HepG2 (cell line): ENCODE measurements at regions not wholly inside any gene's neighbourhood (a gene's known extent, or its start where the extent isn't known, plus 50 kb on each side); places are given as distances from the start of the nearest gene placed in this dataset.
"Not testable (repeated sequence)": the region's sequence is repeated elsewhere in the genome, so short reads cannot be mapped to it uniquely, and the experiment has no call there.

Experiments used
- BHLHE40 ChIP-seq: IDR thresholded peaks from 2 replicates; pipeline ENCODE4 v1.6.1; 2011; ENCODE audit warnings: low read length, improper control_type of control experiment
- CBFB ChIP-seq: sonication (generic); formaldehyde crosslinking; IDR thresholded peaks from 2 replicates; pipeline ENCODE4 v1.4.0; 2020; ENCODE audit warnings: missing genetic modification reagents
- KDM1A ChIP-seq: IDR thresholded peaks from 2 replicates; pipeline ENCODE4 v1.6.1; 2016; ENCODE audit warnings: missing compliant biosample characterization
- PCBP2 ChIP-seq: fragments of 200-400 bp; formaldehyde crosslinking; optimal IDR thresholded peaks from 2 replicates; pipeline ENCODE3; 2018; ENCODE audit warnings: low read length, low read depth; ENCODE audit not compliant: poor library complexity, severe bottlenecking
- RNF2 ChIP-seq: fragments of 450-650 bp; conservative IDR thresholded peaks from 2 replicates; pipeline ENCODE4 v1.6.1; 2016; ENCODE audit warnings: low read depth
- ZFP36L1 ChIP-seq: sonication (generic); formaldehyde crosslinking; IDR thresholded peaks from 2 replicates; pipeline ENCODE4 v1.8.0; 2022; ENCODE audit warnings: mild to moderate bottlenecking, missing genetic modification reagents, moderate library complexity
- ZNF143 ChIP-seq: sonication (generic); formaldehyde crosslinking; IDR thresholded peaks from 2 replicates; pipeline ENCODE4 v1.4.0; 2020; ENCODE audit warnings: missing genetic modification reagents
- ZNF24 ChIP-seq: fragments of 450-650 bp; IDR thresholded peaks from 2 replicates; pipeline ENCODE4 v1.6.1; 2017; ENCODE audit warnings: antibody characterized with exemption, mild to moderate bottlenecking
- ZNF549 ChIP-seq: sonication (generic); formaldehyde crosslinking; IDR thresholded peaks from 2 replicates; pipeline ENCODE4 v1.5.0; 2020; ENCODE audit warnings: missing genetic modification reagents
- ZSCAN20 ChIP-seq: sonication (generic); formaldehyde crosslinking; IDR thresholded peaks from 2 replicates; pipeline ENCODE4 v1.4.0; 2020; ENCODE audit warnings: missing genetic modification reagents, mild to moderate bottlenecking, borderline replicate concordance
- TF ChIP-seq, protein P1 (sequence below): sonication (generic); formaldehyde crosslinking; IDR thresholded peaks from 2 replicates; pipeline ENCODE4 v1.5.0; 2020; ENCODE audit warnings: mild to moderate bottlenecking, missing genetic modification reagents, moderate library complexity

DNA sequence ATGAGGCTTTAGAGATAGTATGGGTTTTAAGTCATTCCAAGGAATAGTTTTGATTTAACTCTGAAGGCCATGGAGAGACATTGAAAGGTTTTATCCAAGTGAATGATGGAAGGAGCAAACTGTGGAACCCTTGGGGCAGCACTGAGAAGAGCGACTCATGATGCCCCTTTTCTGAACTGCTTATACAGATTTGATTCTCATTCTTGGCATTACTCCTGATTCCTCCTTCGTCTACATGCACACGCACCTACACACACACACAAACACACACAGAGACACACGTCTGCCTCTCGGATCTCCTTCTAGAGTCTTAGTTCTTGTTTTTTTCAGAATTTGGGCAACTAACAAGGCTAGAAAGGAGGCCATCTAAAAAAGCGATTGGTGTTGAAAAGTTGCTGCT lies 94.1 kb upstream of the TPTE start:
- not testable (repeated sequence) for TF ChIP-seq ZSCAN20; ZNF549 (CRISPR knock-in tag); BHLHE40; PCBP2; RNF2; ZNF24; ZFP36L1 (CRISPR knock-in tag); CBFB (CRISPR knock-in tag); ZNF143 (CRISPR knock-in tag); KDM1A (CRISPR knock-in tag)
- TF ChIP-seq, protein P1, sequence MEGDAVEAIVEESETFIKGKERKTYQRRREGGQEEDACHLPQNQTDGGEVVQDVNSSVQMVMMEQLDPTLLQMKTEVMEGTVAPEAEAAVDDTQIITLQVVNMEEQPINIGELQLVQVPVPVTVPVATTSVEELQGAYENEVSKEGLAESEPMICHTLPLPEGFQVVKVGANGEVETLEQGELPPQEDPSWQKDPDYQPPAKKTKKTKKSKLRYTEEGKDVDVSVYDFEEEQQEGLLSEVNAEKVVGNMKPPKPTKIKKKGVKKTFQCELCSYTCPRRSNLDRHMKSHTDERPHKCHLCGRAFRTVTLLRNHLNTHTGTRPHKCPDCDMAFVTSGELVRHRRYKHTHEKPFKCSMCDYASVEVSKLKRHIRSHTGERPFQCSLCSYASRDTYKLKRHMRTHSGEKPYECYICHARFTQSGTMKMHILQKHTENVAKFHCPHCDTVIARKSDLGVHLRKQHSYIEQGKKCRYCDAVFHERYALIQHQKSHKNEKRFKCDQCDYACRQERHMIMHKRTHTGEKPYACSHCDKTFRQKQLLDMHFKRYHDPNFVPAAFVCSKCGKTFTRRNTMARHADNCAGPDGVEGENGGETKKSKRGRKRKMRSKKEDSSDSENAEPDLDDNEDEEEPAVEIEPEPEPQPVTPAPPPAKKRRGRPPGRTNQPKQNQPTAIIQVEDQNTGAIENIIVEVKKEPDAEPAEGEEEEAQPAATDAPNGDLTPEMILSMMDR: not testable (repeated sequence)
